ENCODE measurements at regions not wholly inside any gene's neighbourhood (a gene's known extent, or its start where the extent isn't known, plus 50 kb on each side); places are given as distances from the start of the nearest gene placed in this dataset.

- no peak for TF ChIP-seq CTCF (conservative IDR thresholded peaks at IDR 0.05)
- Mint-ChIP-seq H3K27ac (no peak overlapping the region), H3K4me3 (no peak overlapping the region), H3K27me3 (no peaks in the 10 kb centered on the region), H3K9me3 (peaks cover 6% of the 10 kb centered on the region), H3K36me3 (no peaks in the 10 kb centered on the region), H3K4me1 (ENCODE audit: unreplicated experiment) (no peaks in the 10 kb centered on the region)
- no peak for DNase-seq (ENCODE audit: extremely low spot score, unreplicated experiment)
Measured at GRCh38 chr18:61664419-61665084, 228.3 kb downstream of the RNF152 start.

GRCh38 chr18:61662726-61663125, 230.1 kb downstream of the RNF152 start:
- Mint-ChIP-seq H3K36me3 (no peaks in the 10 kb centered on the region), H3K27me3 (no peaks in the 10 kb centered on the region), H3K9me3 (peaks cover 6% of the 10 kb centered on the region), H3K4me1 (ENCODE audit: unreplicated experiment) (no peaks in the 10 kb centered on the region), H3K27ac (no peak overlapping the region), H3K4me3 (no peak overlapping the region)
- no peak for DNase-seq (ENCODE audit: extremely low spot score, unreplicated experiment)
- TF ChIP-seq CTCF (conservative IDR thresholded peaks at IDR 0.05) = no peak

GRCh38 chr18:61658431-61658830, 234.4 kb downstream of the RNF152 start:
- no peak for TF ChIP-seq CTCF (conservative IDR thresholded peaks at IDR 0.05)
- H3K4me3 Mint-ChIP-seq = no peak overlapping the region
- peaks cover 14% of the 10 kb centered on the region for H3K9me3 Mint-ChIP-seq
- H3K4me1 Mint-ChIP-seq (ENCODE audit: unreplicated experiment) = peaks cover 8% of the 10 kb centered on the region
- no peaks in the 10 kb centered on the region for H3K27me3 Mint-ChIP-seq
- H3K36me3 Mint-ChIP-seq = no peaks in the 10 kb centered on the region
- H3K27ac Mint-ChIP-seq = no peak overlapping the region
- DNase-seq (ENCODE audit: extremely low spot score, unreplicated experiment) = no peak

GRCh38 chr18:61657066-61657732, 235.6 kb downstream of the RNF152 start:
- Mint-ChIP-seq H3K9me3 (peaks cover 13% of the 10 kb centered on the region), H3K27ac (no peak overlapping the region), H3K4me3 (no peak overlapping the region), H3K27me3 (no peaks in the 10 kb centered on the region), H3K4me1 (ENCODE audit: unreplicated experiment) (peaks cover 12% of the 10 kb centered on the region), H3K36me3 (no peaks in the 10 kb centered on the region)
- no peak for TF ChIP-seq CTCF (conservative IDR thresholded peaks at IDR 0.05)
- DNase-seq (ENCODE audit: extremely low spot score, unreplicated experiment) = no peak

GRCh38 chr18:61655630-61656029, 237.2 kb downstream of the RNF152 start:
- H3K9me3 Mint-ChIP-seq = peaks cover 7% of the 10 kb centered on the region
- no peaks in the 10 kb centered on the region for H3K36me3 Mint-ChIP-seq
- no peak overlapping the region for H3K4me3 Mint-ChIP-seq
- TF ChIP-seq CTCF (conservative IDR thresholded peaks at IDR 0.05) = no peak
- H3K27ac Mint-ChIP-seq = no peak overlapping the region
- no peaks in the 10 kb centered on the region for H3K27me3 Mint-ChIP-seq
- no peak for DNase-seq (ENCODE audit: extremely low spot score, unreplicated experiment)
- peaks cover 15% of the 10 kb centered on the region for H3K4me1 Mint-ChIP-seq (ENCODE audit: unreplicated experiment)

Data from type B pancreatic cell (in vitro differentiated cells).